Spinal cord (tissue), 9 donors: ENCODE measurements at regions not wholly inside any gene's neighbourhood (a gene's known extent, or its start where the extent isn't known, plus 50 kb on each side); places are given as distances from the start of the nearest gene placed in this dataset.

Experiments
- DNase-seq, 6 donors: peaks; one replicate each; pipeline versions ENCODE4 v3.0.0 to v3.0.0-alpha.2; 2013 to 2015; ENCODE audit warnings: low spot score in 6 of 6, low read depth in 4 of 6
- H3K27ac ChIP-seq: one replicate; pipeline ENCODE4 v1.5.1; 2013; ENCODE audit warnings: low read depth, low read length, control low read depth
- H3K27me3 ChIP-seq: one replicate; pipeline ENCODE4 v1.6.1; 2013; ENCODE audit warnings: low read length; ENCODE audit not compliant: control insufficient read depth, insufficient read depth
- H3K36me3 ChIP-seq: one replicate; pipeline ENCODE4 v1.6.1; 2013; ENCODE audit warnings: low read length; ENCODE audit not compliant: control insufficient read depth, insufficient read depth
- H3K4me1 ChIP-seq: one replicate; pipeline ENCODE4 v1.6.1; 2013; ENCODE audit warnings: low read length; ENCODE audit not compliant: control insufficient read depth, insufficient read depth
- H3K4me3 ChIP-seq: one replicate; pipeline ENCODE4 v1.5.1; 2013; ENCODE audit warnings: low read depth, low read length, control low read depth
- H3K9me3 ChIP-seq: one replicate; pipeline ENCODE4 v1.6.1; 2013; ENCODE audit warnings: low read length; ENCODE audit not compliant: control insufficient read depth, insufficient read depth
- WGBS: methylation state at CpG from one replicate; pipeline ENCODE4 v1.1.5; 2013; ENCODE audit warnings: missing lambda C conversion rate; ENCODE audit not compliant: insufficient coverage; 5-methylcytosine and 5-hydroxymethylcytosine counted together
- donor health status: healthy.

DNA sequence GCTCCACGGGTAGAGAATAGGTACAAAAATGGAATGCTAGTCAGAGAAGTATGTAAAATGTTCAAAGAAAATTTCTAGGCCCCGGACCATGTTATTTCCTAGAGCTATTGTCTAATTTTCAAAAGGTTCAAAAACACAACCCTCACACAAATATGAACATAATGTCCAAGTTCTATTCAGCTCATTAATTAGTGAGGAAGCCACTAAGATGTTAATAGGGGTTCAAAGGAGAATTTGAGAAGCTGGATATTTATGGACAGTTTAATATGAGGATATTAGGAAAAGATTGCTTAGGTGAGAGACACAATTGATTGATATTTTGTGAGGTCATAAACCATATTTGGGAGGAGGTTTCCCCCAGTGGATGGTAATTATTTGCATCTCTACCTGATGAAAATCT is 710.6 kb upstream of the ID2 start:
- no peaks in the 10 kb centered on the region for H3K27me3 ChIP-seq
- H3K4me1 ChIP-seq, result peaks cover 3% of the 10 kb centered on the region
- no peak overlapping the region for H3K27ac ChIP-seq
- DNase-seq, result no peak
- WGBS, result no CpG with 5 or more reads among the region's 2 CpGs
- H3K9me3 ChIP-seq, result no peaks in the 10 kb centered on the region
- no peak overlapping the region for H3K4me3 ChIP-seq
- no peaks in the 10 kb centered on the region for H3K36me3 ChIP-seq

- H3K4me3 ChIP-seq, result no peak overlapping the region
- WGBS, result no CpG with 5 or more reads among the region's 4 CpGs
- peak in 1 of 6 donors; percentile 80 for DNase-seq
- peaks cover 3% of the 10 kb centered on the region for H3K4me1 ChIP-seq
- no peak overlapping the region for H3K27ac ChIP-seq
- no peaks in the 10 kb centered on the region for H3K9me3 ChIP-seq
- no peaks in the 10 kb centered on the region for H3K27me3 ChIP-seq
- no peaks in the 10 kb centered on the region for H3K36me3 ChIP-seq
Measured at GRCh38 chr2:7971841-7972240, 710.0 kb upstream of the ID2 start.

- H3K27ac ChIP-seq, result no peak overlapping the region
- no peak for DNase-seq
- WGBS, result 70% methylated on average over 6 of the region's 7 CpGs
Measured at GRCh38 chr2:7972670-7973069, 709.2 kb upstream of the ID2 start.

GRCh38 chr2:7973801-7974480 is 707.9 kb upstream of the ID2 start:
- 94% methylated on average over 7 of the region's 8 CpGs for WGBS
- Histone ChIP-seq H3K4me3 (no peak overlapping the region), H3K27me3 (no peaks in the 10 kb centered on the region), H3K36me3 (no peaks in the 10 kb centered on the region), H3K4me1 (peaks cover 3% of the 10 kb centered on the region), H3K27ac (no peak overlapping the region), H3K9me3 (no peaks in the 10 kb centered on the region)
- no peak for DNase-seq

More at GRCh38 chr2:7972670-7973069, 709.2 kb upstream of the ID2 start:
- no peaks in the 10 kb centered on the region for H3K36me3 ChIP-seq
- no peaks in the 10 kb centered on the region for H3K27me3 ChIP-seq
- no peak overlapping the region for H3K4me3 ChIP-seq
- no peaks in the 10 kb centered on the region for H3K9me3 ChIP-seq
- H3K4me1 ChIP-seq, result peaks cover 3% of the 10 kb centered on the region

- 89% methylated on average over 1 of the region's 5 CpGs for WGBS
- Histone ChIP-seq H3K4me1 (no peaks in the 10 kb centered on the region), H3K27me3 (no peaks in the 10 kb centered on the region), H3K27ac (no peak overlapping the region), H3K4me3 (no peak overlapping the region), H3K9me3 (no peaks in the 10 kb centered on the region), H3K36me3 (no peaks in the 10 kb centered on the region)
- no peak for DNase-seq
Measured at GRCh38 chr2:7974936-7975335, 706.9 kb upstream of the ID2 start.

GRCh38 chr2:7976206-7976605 is 705.6 kb upstream of the ID2 start:
- Histone ChIP-seq H3K4me3 (no peak overlapping the region), H3K36me3 (no peaks in the 10 kb centered on the region), H3K9me3 (no peaks in the 10 kb centered on the region), H3K4me1 (no peaks in the 10 kb centered on the region), H3K27ac (no peak overlapping the region), H3K27me3 (no peaks in the 10 kb centered on the region)
- no peak for DNase-seq
- WGBS, result no CpG with 5 or more reads among the region's 7 CpGs

DNA sequence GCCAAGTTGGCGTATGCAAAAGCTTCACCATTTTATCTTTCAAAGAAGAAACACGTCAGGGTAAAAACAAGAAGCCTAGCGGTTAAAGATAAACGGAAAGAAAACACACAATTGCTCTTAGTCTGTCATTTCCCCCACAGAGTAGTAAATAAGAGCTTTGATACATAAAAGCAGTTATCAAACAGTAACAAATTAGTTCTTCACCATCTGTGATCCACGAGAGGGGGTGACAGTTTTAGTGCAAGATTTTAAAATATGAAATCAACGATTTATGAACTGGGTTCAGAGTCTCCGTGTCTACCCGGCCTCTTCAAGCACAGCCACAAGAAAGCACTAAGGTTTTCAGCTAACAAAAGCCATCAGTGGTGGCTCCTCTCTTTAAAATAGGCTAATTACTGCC is 703.9 kb upstream of the ID2 start:
- no peaks in the 10 kb centered on the region for H3K36me3 ChIP-seq
- no peaks in the 10 kb centered on the region for H3K27me3 ChIP-seq
- H3K9me3 ChIP-seq, result peaks cover 3% of the 10 kb centered on the region
- no peak overlapping the region for H3K27ac ChIP-seq
- no peak overlapping the region for H3K4me3 ChIP-seq
- WGBS, result 71% methylated on average over 3 of the region's 8 CpGs
- no peaks in the 10 kb centered on the region for H3K4me1 ChIP-seq
- DNase-seq, result no peak

DNA sequence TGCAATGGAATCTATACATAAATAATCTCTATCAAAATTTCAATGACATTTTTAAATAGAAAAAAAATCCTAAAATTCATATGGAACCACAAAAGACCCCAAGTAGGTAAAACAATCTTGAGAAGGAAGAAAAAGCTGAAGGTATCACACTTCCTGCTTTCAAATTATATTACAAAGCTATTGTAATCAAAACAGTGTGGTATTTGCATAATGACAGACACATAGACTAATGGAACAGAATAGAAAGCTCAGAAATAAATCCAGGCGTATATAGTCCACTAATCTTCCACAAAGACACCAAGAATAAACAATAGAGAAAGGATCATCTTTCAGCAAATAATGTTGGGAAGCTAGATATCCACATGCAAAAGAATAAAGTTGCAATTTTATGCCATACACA is 699.8 kb upstream of the ID2 start:
- no CpG with 5 or more reads among the region's 1 CpG for whole genome bisulfite sequencing

GRCh38 chr2:7983451-7983850 is 698.4 kb upstream of the ID2 start:
- peaks cover 3% of the 10 kb centered on the region for H3K9me3 ChIP-seq
- 100% methylated on average over 1 of the region's 4 CpGs for WGBS
- no peak overlapping the region for H3K4me3 ChIP-seq
- no peaks in the 10 kb centered on the region for H3K36me3 ChIP-seq
- DNase-seq, result no peak
- H3K27ac ChIP-seq, result no peak overlapping the region
- H3K27me3 ChIP-seq, result no peaks in the 10 kb centered on the region
- no peaks in the 10 kb centered on the region for H3K4me1 ChIP-seq

More for the DNA sequence above, 699.8 kb upstream of the ID2 start:
- no peaks in the 10 kb centered on the region for H3K36me3 ChIP-seq
- no peaks in the 10 kb centered on the region for H3K4me1 ChIP-seq
- no peaks in the 10 kb centered on the region for H3K27me3 ChIP-seq
- H3K27ac ChIP-seq, result no peak overlapping the region
- DNase-seq, result no peak
- H3K9me3 ChIP-seq, result peaks cover 3% of the 10 kb centered on the region
- no peak overlapping the region for H3K4me3 ChIP-seq

- Histone ChIP-seq H3K27ac (no peak overlapping the region), H3K4me3 (no peak overlapping the region), H3K4me1 (no peaks in the 10 kb centered on the region), H3K36me3 (no peaks in the 10 kb centered on the region), H3K9me3 (peaks cover 3% of the 10 kb centered on the region), H3K27me3 (no peaks in the 10 kb centered on the region)
- no CpG with 5 or more reads among the region's 2 CpGs for WGBS
- DNase-seq, result no peak
Measured at GRCh38 chr2:7983912-7984311, 697.9 kb upstream of the ID2 start.
